Testis (tissue), 2 donors: ENCODE measurements at regions not wholly inside any gene's neighbourhood (a gene's known extent, or its start where the extent isn't known, plus 50 kb on each side); places are given as distances from the start of the nearest gene placed in this dataset.
"Not testable (repeated sequence)": the region's sequence is repeated elsewhere in the genome, so short reads cannot be mapped to it uniquely, and the experiment has no call there.

ENCODE experiments used
- DNase-seq: peaks from one replicate; pipeline ENCODE4 v3.0.0-alpha.2; 2019
- H3K27ac ChIP-seq, 2 donors: fragments of 200-600 bp; sonication (generic); one replicate each; pipeline ENCODE4 v1.5.1; 2019
- H3K27me3 ChIP-seq: fragments of 200-600 bp; sonication (generic); one replicate; pipeline ENCODE4 v1.5.1; 2019
- H3K36me3 ChIP-seq: fragments of 200-600 bp; sonication (generic); one replicate; pipeline ENCODE4 v1.5.1; 2017; ENCODE audit warnings: low read depth; ENCODE audit errors: missing control alignments
- H3K4me1 ChIP-seq: fragments of 200-600 bp; sonication (generic); one replicate; pipeline ENCODE4 v1.5.1; 2019
- H3K4me3 ChIP-seq, 2 donors: fragments of 200-600 bp; sonication (generic); one replicate each; pipeline ENCODE4 v1.5.1; 2017 to 2019
- H3K9me3 ChIP-seq: fragments of 200-600 bp; sonication (generic); one replicate; pipeline ENCODE4 v1.5.1; 2017
- POLR2A ChIP-seq: fragments of 450-650 bp; IDR thresholded peaks from one replicate; pipeline ENCODE4 v1.6.1; 2017; ENCODE audit warnings: antibody characterized with exemption, mild to moderate bottlenecking, moderate library complexity
- WGBS, 2 donors: methylation state at CpG; one replicate each; pipeline ENCODE4 v1.1.5; 2018; 5-methylcytosine and 5-hydroxymethylcytosine counted together
- intact Hi-C: fragments of 100-400 bp; cut with DNase I; formaldehyde crosslinking; loops from one replicate; pipeline ENCODE4 v1.15.1; 2023; ENCODE audit warnings: low total_unique reads
- TF ChIP-seq, protein P1 (sequence below), 3 experiments: fragments of 450-650 bp in 2 of 3; fragments of 200-600 bp in 1 of 3; sonication (generic) in 1 of 3; IDR thresholded peaks; one replicate each; pipeline ENCODE4 v1.5.1; 2016 to 2019; ENCODE audit warnings: antibody characterized with exemption in 3 of 3, mild to moderate bottlenecking in 2 of 3, moderate library complexity in 1 of 3

DNA sequence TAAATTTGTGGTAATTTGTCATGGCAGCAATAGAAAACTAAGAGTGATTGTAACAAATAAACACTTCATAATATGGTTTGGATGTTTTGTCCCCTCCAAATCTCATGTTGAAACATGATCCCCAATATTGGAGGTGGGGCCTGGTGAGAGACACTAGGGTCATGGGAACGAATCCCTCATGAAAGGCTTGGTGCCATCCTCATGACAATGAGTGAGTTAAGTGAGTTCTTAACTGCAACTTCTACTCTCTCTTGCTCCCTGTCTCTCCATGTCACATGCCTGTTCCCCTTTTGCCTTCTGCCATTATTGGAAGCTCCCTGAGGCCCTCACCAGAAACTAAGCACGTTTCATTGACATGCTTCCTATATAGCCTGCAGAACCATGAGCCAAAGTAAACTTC is 1233.2 kb downstream of the OLFM4 start:
- Histone ChIP-seq H3K9me3 (no peaks in the 10 kb centered on the region), H3K4me3 (no peak overlapping the region), H3K36me3 (no peaks in the 10 kb centered on the region), H3K27ac (no peak overlapping the region), H3K4me1 (no peaks in the 10 kb centered on the region), H3K27me3 (no peaks in the 10 kb centered on the region)
- no peak for DNase-seq
- TF ChIP-seq, protein P1, sequence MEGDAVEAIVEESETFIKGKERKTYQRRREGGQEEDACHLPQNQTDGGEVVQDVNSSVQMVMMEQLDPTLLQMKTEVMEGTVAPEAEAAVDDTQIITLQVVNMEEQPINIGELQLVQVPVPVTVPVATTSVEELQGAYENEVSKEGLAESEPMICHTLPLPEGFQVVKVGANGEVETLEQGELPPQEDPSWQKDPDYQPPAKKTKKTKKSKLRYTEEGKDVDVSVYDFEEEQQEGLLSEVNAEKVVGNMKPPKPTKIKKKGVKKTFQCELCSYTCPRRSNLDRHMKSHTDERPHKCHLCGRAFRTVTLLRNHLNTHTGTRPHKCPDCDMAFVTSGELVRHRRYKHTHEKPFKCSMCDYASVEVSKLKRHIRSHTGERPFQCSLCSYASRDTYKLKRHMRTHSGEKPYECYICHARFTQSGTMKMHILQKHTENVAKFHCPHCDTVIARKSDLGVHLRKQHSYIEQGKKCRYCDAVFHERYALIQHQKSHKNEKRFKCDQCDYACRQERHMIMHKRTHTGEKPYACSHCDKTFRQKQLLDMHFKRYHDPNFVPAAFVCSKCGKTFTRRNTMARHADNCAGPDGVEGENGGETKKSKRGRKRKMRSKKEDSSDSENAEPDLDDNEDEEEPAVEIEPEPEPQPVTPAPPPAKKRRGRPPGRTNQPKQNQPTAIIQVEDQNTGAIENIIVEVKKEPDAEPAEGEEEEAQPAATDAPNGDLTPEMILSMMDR (IDR thresholded peaks at IDR 0.05): no peak
- TF ChIP-seq POLR2A: no peak
- intact Hi-C loops: no loop called here
- 73 to 81% methylated on average over 2 of the region's 2 CpGs for whole genome bisulfite sequencing, 2 donors

DNA sequence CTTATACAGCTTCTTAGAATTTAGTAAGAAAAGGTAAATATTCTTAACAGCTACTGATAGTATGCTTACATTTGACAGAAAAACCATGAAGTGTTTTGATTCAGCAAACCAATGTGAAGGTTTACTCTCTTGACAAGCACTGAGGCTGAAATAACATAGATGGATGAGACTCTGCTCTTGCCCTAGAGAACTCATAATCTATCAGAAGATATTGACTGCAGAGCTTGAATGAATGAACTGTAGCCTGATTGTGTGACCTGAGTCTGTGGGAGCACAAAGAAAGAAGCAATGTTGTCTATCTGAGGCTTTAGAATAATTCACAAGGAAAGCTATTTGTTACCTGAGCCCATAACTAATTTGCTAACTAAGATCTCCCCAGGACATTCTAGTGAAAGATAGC is 1235.3 kb downstream of the OLFM4 start:
- Histone ChIP-seq H3K4me3 (no peak overlapping the region), H3K4me1 (no peaks in the 10 kb centered on the region), H3K27me3 (no peaks in the 10 kb centered on the region), H3K9me3 (no peaks in the 10 kb centered on the region), H3K36me3 (no peaks in the 10 kb centered on the region), H3K27ac (no peak overlapping the region)
- TF ChIP-seq, protein P1 (IDR thresholded peaks at IDR 0.05): no peak
- TF ChIP-seq POLR2A: no peak
- no peak for DNase-seq
- intact Hi-C loops: no loop called here

DNA sequence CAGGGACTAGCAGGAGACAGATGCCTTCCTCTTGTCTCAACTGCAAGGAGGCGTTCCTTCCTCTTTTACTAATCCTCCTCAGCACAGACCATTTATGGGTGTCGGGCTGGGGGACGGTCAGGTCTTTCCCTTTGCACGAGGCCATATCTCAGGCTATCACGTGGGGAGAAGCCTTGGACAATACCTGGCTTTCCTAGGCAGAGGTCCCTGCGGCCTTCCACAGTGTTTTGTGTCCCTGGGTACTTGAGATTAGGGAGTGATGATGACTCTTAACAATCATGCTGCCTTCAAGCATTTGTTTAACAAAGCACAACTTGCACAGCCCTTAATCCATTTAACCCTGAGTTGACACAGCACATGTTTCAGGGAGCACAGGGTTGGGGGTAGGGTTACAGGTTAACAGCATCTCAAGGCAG is 1238.6 kb downstream of the OLFM4 start:
- 64 to 74% methylated on average over 6 of the region's 6 CpGs for WGBS, 2 donors
- H3K4me3 ChIP-seq: not testable (repeated sequence)

DNA sequence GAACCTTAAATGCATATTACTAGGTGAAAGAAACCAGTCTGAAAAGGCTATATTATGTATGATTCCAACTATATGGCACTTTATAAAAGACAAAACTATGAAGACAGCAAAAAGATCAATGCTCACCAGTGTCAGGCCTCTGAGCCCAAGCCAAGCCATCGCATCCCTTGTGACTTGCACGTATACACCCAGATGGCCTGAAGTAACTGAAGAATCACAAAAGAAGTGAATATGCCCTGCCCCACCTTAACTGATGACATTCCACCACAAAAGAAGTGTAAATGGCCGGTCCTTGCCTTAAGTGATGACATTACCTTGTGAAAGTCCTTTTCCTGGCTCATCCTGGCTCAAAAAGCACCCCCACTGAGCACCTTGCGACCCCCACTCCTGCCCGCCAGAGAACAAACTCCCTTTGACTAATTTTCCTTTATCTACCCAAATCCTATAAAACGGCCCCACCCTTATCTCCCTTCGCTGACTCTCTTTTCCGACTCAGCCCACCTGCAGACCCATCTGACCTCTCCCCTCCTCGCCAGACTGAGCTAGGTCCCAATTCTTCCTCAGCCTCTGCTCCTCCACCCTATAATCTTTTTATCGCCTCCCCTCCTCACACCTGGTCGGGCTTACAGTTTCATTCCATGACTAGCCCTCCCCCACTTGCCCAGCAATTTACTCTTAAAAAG is 1239.5 kb downstream of the OLFM4 start:
- H3K27me3 ChIP-seq, H3K9me3 ChIP-seq, H3K36me3 ChIP-seq, intact Hi-C loops, H3K27ac ChIP-seq, DNase-seq, H3K4me1 ChIP-seq, H3K4me3 ChIP-seq: not testable (repeated sequence)
- WGBS, 2 donors: 86 to 91% methylated on average over 11 of the region's 11 CpGs

More for the DNA sequence above, 1238.6 kb downstream of the OLFM4 start:
- H3K9me3 ChIP-seq, DNase-seq, H3K4me1 ChIP-seq, H3K27ac ChIP-seq, intact Hi-C loops, H3K36me3 ChIP-seq, H3K27me3 ChIP-seq: not testable (repeated sequence)

DNA sequence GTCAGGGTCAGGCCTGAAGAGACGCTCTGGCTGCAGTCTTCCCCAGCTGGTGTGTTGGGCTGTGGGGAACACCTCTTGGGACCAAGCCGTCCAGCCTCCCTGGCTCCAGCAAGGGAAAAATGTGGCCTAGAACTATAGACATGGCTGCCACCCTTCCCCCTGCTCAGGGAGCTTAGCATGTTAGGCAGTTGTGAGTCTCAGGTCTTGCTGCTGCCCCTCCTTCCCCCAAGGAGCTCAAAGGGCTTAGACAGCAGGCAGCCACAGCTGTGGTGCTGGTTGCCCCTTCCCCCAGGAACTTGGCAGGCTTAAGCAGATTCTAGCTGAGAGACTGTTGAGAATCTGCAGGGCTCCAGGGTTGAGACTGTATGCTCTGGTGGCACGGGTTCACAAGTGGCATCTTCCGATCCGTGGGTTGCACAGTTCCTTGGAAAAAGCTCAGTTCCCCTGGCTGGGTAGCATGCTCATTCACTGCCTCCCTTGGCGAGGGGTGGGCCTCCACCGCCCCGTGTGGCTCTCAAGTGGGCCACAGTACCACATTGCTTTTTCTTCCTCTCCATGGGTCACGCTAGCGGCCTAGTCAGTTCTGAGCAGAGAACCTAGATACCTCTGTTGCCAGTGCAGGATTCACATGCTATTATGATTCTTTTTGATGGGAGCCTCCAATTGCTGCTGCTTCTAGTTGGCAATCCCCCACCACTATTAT is 1258.6 kb downstream of the OLFM4 start:
- Histone ChIP-seq H3K27me3 (no peaks in the 10 kb centered on the region), H3K36me3 (no peaks in the 10 kb centered on the region), H3K9me3 (no peaks in the 10 kb centered on the region), H3K4me3 (no peak overlapping the region), H3K4me1 (no peaks in the 10 kb centered on the region), H3K27ac (no peak overlapping the region)
- intact Hi-C loops: no loop called here
- WGBS, 2 donors: 85 to 93% methylated on average over 9 to 10 of the region's 10 CpGs
- TF ChIP-seq, protein P1 (IDR thresholded peaks at IDR 0.05): no peak
- no peak for TF ChIP-seq POLR2A
- no peak for DNase-seq

DNA sequence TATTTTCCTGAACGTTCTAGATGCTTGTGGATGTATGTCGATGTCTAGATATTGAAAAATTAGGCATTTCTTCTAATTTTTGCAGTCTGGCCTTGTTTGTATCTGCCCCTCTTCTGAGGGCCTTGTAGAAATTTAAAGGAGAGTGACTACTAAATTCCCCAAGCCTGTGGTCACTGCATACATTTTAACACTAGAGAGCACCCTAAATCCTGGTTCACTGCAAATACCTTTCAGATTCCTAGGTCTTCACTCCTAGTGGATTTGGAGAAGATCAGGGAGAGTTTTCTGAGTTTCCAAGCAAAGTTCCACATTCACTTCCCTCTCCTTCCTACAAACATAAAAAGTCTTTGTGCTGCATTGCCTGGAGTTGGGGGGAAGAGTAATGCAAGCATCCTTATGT is 1272.5 kb downstream of the OLFM4 start:
- no peaks in the 10 kb centered on the region for H3K36me3 ChIP-seq
- H3K4me1 ChIP-seq: no peaks in the 10 kb centered on the region
- no peaks in the 10 kb centered on the region for H3K27me3 ChIP-seq
- 78 to 90% methylated on average over 2 of the region's 2 CpGs for WGBS, 2 donors
- no peak for DNase-seq
- no peak overlapping the region for H3K27ac ChIP-seq
- no peaks in the 10 kb centered on the region for H3K9me3 ChIP-seq
- no peak overlapping the region for H3K4me3 ChIP-seq
- intact Hi-C loops: no loop called here
- TF ChIP-seq, protein P1 (IDR thresholded peaks at IDR 0.05): no peak
- no peak for TF ChIP-seq POLR2A
